ENCODE measurements at regions not wholly inside any gene's neighbourhood (a gene's known extent, or its start where the extent isn't known, plus 50 kb on each side); places are given as distances from the start of the nearest gene placed in this dataset.

- no peak for TF ChIP-seq EP300 (IDR thresholded peaks at IDR 0.05)
- no peak for TF ChIP-seq POLR2A (IDR thresholded peaks at IDR 0.05)
These were observed 80.8 kb upstream of the CLNK start for GRCh38 chr4:10765386-10765785.

Measured in tibial nerve (tissue), 3 donors.